ENCODE measurements at regions not wholly inside any gene's neighbourhood (a gene's known extent, or its start where the extent isn't known, plus 50 kb on each side); places are given as distances from the start of the nearest gene placed in this dataset.

GRCh38 chr4:29037501-29037900 lies 1682.7 kb upstream of the PCDH7 start:
- TF ChIP-seq CTCF (IDR thresholded peaks at IDR 0.05; ENCODE audit: insufficient read depth, low read length), result no peak
- H3K4me3 ChIP-seq (ENCODE audit: low read depth, low read length), result no peak overlapping the region
- DNase-seq (ENCODE audit: low read depth), result no peak

GRCh38 chr4:29043411-29043810 lies 1676.8 kb upstream of the PCDH7 start:
- no peak overlapping the region for H3K4me3 ChIP-seq (ENCODE audit: low read depth, low read length)
- no peak for DNase-seq (ENCODE audit: low read depth)
- TF ChIP-seq CTCF (IDR thresholded peaks at IDR 0.05; ENCODE audit: insufficient read depth, low read length), result no peak

- peak; percentile 45 for DNase-seq (ENCODE audit: low read depth)
- no peak overlapping the region for H3K4me3 ChIP-seq (ENCODE audit: low read depth, low read length)
- no peak for TF ChIP-seq CTCF (IDR thresholded peaks at IDR 0.05; ENCODE audit: insufficient read depth, low read length)
These were observed 1674.0 kb upstream of the PCDH7 start for GRCh38 chr4:29046186-29046585.

GRCh38 chr4:29046781-29047180 lies 1673.4 kb upstream of the PCDH7 start:
- no peak for TF ChIP-seq CTCF (IDR thresholded peaks at IDR 0.05; ENCODE audit: insufficient read depth, low read length)
- no peak overlapping the region for H3K4me3 ChIP-seq (ENCODE audit: low read depth, low read length)
- DNase-seq (ENCODE audit: low read depth), result peak; percentile 60

GRCh38 chr4:29047341-29048041 lies 1672.7 kb upstream of the PCDH7 start:
- no peak for DNase-seq (ENCODE audit: low read depth)
- TF ChIP-seq CTCF (IDR thresholded peaks at IDR 0.05; ENCODE audit: insufficient read depth, low read length), result no peak

GRCh38 chr4:29051381-29051965 lies 1668.7 kb upstream of the PCDH7 start:
- peak; percentile 11 for DNase-seq (ENCODE audit: low read depth)
- no peak overlapping the region for H3K4me3 ChIP-seq (ENCODE audit: low read depth, low read length)

More at GRCh38 chr4:29047341-29048041, 1672.7 kb upstream of the PCDH7 start:
- H3K4me3 ChIP-seq (ENCODE audit: low read depth, low read length), result no peak overlapping the region

More at GRCh38 chr4:29051381-29051965, 1668.7 kb upstream of the PCDH7 start:
- no peak for TF ChIP-seq CTCF (IDR thresholded peaks at IDR 0.05; ENCODE audit: insufficient read depth, low read length)

Measured in fibroblast of the aortic adventitia (primary cell).